Gastroesophageal sphincter (tissue), 4 donors: ENCODE measurements at regions not wholly inside any gene's neighbourhood (a gene's known extent, or its start where the extent isn't known, plus 50 kb on each side); places are given as distances from the start of the nearest gene placed in this dataset.

Source experiments
- ATAC-seq: fragments of 150-250 bp; one replicate; pipeline ENCODE4 v1.9.1; 2016; ENCODE audit warnings: mild to moderate bottlenecking, moderate library complexity
- H3K27ac ChIP-seq, 4 donors: fragments of 200-600 bp; sonication (generic) in 3 of 4; 1 replicate in 3 of 4; 2 replicates in 1 of 4; pipeline ENCODE4 v1.5.1; 2016 to 2019
- H3K27me3 ChIP-seq: fragments of 200-600 bp; sonication (generic); one replicate; pipeline ENCODE4 v1.5.1; 2019
- H3K36me3 ChIP-seq, 2 donors: fragments of 200-600 bp; sonication (generic); one replicate each; pipeline ENCODE4 v1.5.1; 2019; ENCODE audit warnings: control low read depth in 1 of 2
- H3K4me1 ChIP-seq, 3 donors: fragments of 200-600 bp; sonication (generic); 1 replicate in 2 of 3; 2 replicates in 1 of 3; pipeline ENCODE4 v1.5.1; 2016 to 2019; ENCODE audit warnings: control low read depth in 2 of 3
- H3K4me3 ChIP-seq, 2 donors: fragments of 200-600 bp; sonication (generic); one replicate each; pipeline ENCODE4 v1.5.1; 2019; ENCODE audit warnings: mild to moderate bottlenecking in 1 of 2, moderate library complexity in 1 of 2
- H3K9me3 ChIP-seq, 3 donors: fragments of 200-600 bp; sonication (generic); one replicate each; pipeline ENCODE4 v1.5.1; 2017 to 2019; ENCODE audit warnings: control low read depth in 2 of 3
- EP300 ChIP-seq: sonication (generic); formaldehyde crosslinking; IDR thresholded peaks from one replicate; pipeline ENCODE4 v1.6.1; 2017; ENCODE audit warnings: antibody characterized with exemption, mild to moderate bottlenecking
- POLR2A ChIP-seq, 2 donors: fragments of 450-650 bp; IDR thresholded peaks; one replicate each; pipeline ENCODE4 v1.6.1; 2017; ENCODE audit warnings: antibody characterized with exemption in 2 of 2, mild to moderate bottlenecking in 2 of 2, moderate library complexity in 1 of 2
- POLR2AphosphoS5 ChIP-seq: sonication (generic); formaldehyde crosslinking; IDR thresholded peaks from one replicate; pipeline ENCODE4 v1.6.1; 2017; ENCODE audit warnings: antibody characterized with exemption
- WGBS, 2 donors: methylation state at CpG; one replicate each; pipeline ENCODE4 v1.1.5; 2018; ENCODE audit warnings: low coverage in 1 of 2; 5-methylcytosine and 5-hydroxymethylcytosine counted together
- TF ChIP-seq, protein P1 (sequence below), 4 experiments: fragments of 200-600 bp in 2 of 4; fragments of 450-650 bp in 2 of 4; sonication (generic) in 1 of 4; IDR thresholded peaks; one replicate each; pipeline ENCODE4 v1.5.1; 2017 to 2019; ENCODE audit warnings: antibody characterized with exemption in 4 of 4, mild to moderate bottlenecking in 2 of 4, moderate library complexity in 2 of 4

- Histone ChIP-seq H3K9me3 (no peaks in the 10 kb centered on the region), H3K4me3 (no peak overlapping the region), H3K4me1 (peaks cover 0 to 7% (median 1%) of the 10 kb centered on the region in 3 donors), H3K27ac (no peak overlapping the region), H3K27me3 (no peaks in the 10 kb centered on the region), H3K36me3 (no peaks in the 10 kb centered on the region)
- 71 to 81% methylated on average over 4 of the region's 4 CpGs for WGBS, 2 donors
- ATAC-seq = no peak
- TF ChIP-seq, protein P1, sequence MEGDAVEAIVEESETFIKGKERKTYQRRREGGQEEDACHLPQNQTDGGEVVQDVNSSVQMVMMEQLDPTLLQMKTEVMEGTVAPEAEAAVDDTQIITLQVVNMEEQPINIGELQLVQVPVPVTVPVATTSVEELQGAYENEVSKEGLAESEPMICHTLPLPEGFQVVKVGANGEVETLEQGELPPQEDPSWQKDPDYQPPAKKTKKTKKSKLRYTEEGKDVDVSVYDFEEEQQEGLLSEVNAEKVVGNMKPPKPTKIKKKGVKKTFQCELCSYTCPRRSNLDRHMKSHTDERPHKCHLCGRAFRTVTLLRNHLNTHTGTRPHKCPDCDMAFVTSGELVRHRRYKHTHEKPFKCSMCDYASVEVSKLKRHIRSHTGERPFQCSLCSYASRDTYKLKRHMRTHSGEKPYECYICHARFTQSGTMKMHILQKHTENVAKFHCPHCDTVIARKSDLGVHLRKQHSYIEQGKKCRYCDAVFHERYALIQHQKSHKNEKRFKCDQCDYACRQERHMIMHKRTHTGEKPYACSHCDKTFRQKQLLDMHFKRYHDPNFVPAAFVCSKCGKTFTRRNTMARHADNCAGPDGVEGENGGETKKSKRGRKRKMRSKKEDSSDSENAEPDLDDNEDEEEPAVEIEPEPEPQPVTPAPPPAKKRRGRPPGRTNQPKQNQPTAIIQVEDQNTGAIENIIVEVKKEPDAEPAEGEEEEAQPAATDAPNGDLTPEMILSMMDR (IDR thresholded peaks at IDR 0.05) = no peak
- no peak for TF ChIP-seq EP300
- no peak for TF ChIP-seq POLR2AphosphoS5
- TF ChIP-seq POLR2A (IDR thresholded peaks at IDR 0.05) = no peak
Observed at GRCh38 chr12:87806310-87806709, 222.9 kb downstream of the C12orf50 start.

GRCh38 chr12:87804386-87804785 is 224.8 kb downstream of the C12orf50 start:
- H3K4me1 ChIP-seq = peaks cover 0 to 7% (median 2%) of the 10 kb centered on the region in 3 donors
- WGBS, 2 donors = 38 to 83% methylated on average over 1 of the region's 1 CpG
- no peaks in the 10 kb centered on the region for H3K9me3 ChIP-seq
- H3K27ac ChIP-seq = no peak overlapping the region
- no peak overlapping the region for H3K4me3 ChIP-seq
- H3K27me3 ChIP-seq = no peaks in the 10 kb centered on the region
- no peaks in the 10 kb centered on the region for H3K36me3 ChIP-seq
- no peak for ATAC-seq
- no peak for TF ChIP-seq POLR2AphosphoS5
- no peak for TF ChIP-seq EP300
- no peak for TF ChIP-seq POLR2A (IDR thresholded peaks at IDR 0.05)
- TF ChIP-seq, protein P1 (IDR thresholded peaks at IDR 0.05) = no peak

GRCh38 chr12:87802721-87803011 is 226.5 kb downstream of the C12orf50 start:
- Histone ChIP-seq H3K4me1 (peaks cover 0 to 7% (median 2%) of the 10 kb centered on the region in 3 donors), H3K36me3 (no peaks in the 10 kb centered on the region), H3K9me3 (no peaks in the 10 kb centered on the region), H3K27me3 (no peaks in the 10 kb centered on the region), H3K4me3 (no peak overlapping the region), H3K27ac (no peak overlapping the region)
- no peak for ATAC-seq
- TF ChIP-seq POLR2AphosphoS5 (no peak), POLR2A (IDR thresholded peaks at IDR 0.05) (no peak), EP300 (no peak)
- TF ChIP-seq, protein P1 (IDR thresholded peaks at IDR 0.05) = no peak
- WGBS, 2 donors = 93 to 100% methylated on average over 1 of the region's 1 CpG

DNA sequence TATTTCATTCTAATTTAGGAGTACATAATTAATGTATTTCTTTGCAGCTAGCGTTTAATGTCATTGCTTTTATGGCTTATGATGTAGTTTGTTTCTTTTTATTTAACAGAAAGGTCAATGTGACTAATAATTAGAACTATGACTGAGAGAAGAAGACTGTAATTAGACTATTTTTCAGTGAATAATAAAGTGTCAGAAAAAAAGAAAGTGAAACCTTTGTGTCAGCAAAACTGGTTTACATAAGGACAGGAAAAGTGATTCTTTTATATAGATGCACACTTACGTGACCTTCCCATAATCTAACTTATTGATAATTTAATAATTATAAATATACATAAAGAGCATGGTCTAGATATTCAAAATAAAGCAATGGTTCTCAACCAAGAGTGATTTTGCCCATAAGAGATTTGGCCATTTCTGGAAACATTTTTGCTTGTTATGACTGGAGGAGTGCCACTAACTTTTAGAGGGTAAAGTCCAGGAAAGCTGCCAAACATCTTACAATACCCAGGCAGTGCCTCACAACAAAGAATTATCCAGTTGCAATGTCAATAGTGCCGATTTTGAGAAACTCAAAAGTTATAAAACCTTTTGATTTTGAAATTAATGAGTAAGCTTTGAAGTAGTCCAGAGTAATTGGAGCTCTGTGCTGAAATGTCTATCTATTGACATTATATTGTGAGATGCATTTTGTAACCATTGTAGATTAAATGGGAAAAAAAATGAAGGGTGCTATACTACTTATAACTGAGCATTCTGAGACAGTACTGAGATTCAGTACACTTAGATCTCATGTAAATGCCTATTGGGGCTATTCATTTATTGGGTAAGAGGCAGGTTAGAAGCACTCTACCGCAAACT is 227.1 kb downstream of the C12orf50 start:
- WGBS, 2 donors = 27 to 43% methylated on average over 4 of the region's 4 CpGs
- Histone ChIP-seq H3K27ac (no peak overlapping the region), H3K36me3 (no peaks in the 10 kb centered on the region), H3K4me3 (no peak overlapping the region), H3K4me1 (peaks cover 0 to 7% (median 2%) of the 10 kb centered on the region in 3 donors), H3K9me3 (no peaks in the 10 kb centered on the region), H3K27me3 (no peaks in the 10 kb centered on the region)
- ATAC-seq = no peak
- no peak for TF ChIP-seq POLR2AphosphoS5
- TF ChIP-seq, protein P1 (IDR thresholded peaks at IDR 0.05) = no peak
- TF ChIP-seq EP300 = no peak
- TF ChIP-seq POLR2A (IDR thresholded peaks at IDR 0.05) = no peak

- no peak overlapping the region for H3K27ac ChIP-seq
- no peaks in the 10 kb centered on the region for H3K36me3 ChIP-seq
- H3K4me1 ChIP-seq = peaks cover 0 to 2% (median 2%) of the 10 kb centered on the region in 3 donors
- H3K27me3 ChIP-seq = no peaks in the 10 kb centered on the region
- 45 to 64% methylated on average over 1 of the region's 1 CpG for WGBS, 2 donors
- H3K9me3 ChIP-seq = no peaks in the 10 kb centered on the region
- H3K4me3 ChIP-seq = no peak overlapping the region
- ATAC-seq = no peak
- TF ChIP-seq, protein P1 (IDR thresholded peaks at IDR 0.05) = no peak
- TF ChIP-seq POLR2AphosphoS5 = no peak
- TF ChIP-seq EP300 = no peak
- TF ChIP-seq POLR2A (IDR thresholded peaks at IDR 0.05) = no peak
Observed at GRCh38 chr12:87796961-87797516, 232.2 kb downstream of the C12orf50 start.
